Left ventricle myocardium superior (tissue), 1 donor: ENCODE measurements at regions not wholly inside any gene's neighbourhood (a gene's known extent, or its start where the extent isn't known, plus 50 kb on each side); places are given as distances from the start of the nearest gene placed in this dataset.

Source experiments
- ATAC-seq: fragments of 200-7000 bp; cut with Tn5 transposase; one replicate; pipeline ENCODE4 v1.9.1; 2020; ENCODE audit warnings: mild to moderate bottlenecking, moderate library complexity
- DNase-seq: peaks from one replicate; pipeline ENCODE4 v3.0.0-alpha.2; 2020
- intact Hi-C: fragments of 100-400 bp; cut with micrococcal nuclease; formaldehyde crosslinking; loops from one replicate; pipeline ENCODE4 v1.11.0; 2022
- donor health status: DM: no; HTN: yes; CAD: no; lungs with severe emphysema.

DNA sequence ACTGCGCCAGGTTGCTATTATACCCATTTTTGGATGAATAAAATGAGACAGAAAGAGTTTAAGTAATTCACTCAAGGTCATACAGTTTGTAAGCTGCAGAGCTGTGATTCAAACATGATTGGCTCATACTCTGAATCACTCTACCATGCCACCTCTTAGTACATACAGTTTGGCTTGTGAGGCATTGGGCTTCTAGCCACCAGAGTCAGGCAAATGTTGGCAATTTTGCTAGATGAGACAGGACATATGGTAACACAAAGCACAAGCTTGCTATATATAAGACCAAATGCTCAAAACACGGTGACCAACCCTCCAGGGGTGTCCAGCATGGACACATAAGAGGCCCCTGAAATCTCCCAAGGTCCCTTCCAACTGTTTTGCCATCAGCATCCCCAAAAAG is 236.0 kb upstream of the IRX5 start:
- intact Hi-C loops, result no loop called here
- ATAC-seq (no peak), DNase-seq (no peak)

DNA sequence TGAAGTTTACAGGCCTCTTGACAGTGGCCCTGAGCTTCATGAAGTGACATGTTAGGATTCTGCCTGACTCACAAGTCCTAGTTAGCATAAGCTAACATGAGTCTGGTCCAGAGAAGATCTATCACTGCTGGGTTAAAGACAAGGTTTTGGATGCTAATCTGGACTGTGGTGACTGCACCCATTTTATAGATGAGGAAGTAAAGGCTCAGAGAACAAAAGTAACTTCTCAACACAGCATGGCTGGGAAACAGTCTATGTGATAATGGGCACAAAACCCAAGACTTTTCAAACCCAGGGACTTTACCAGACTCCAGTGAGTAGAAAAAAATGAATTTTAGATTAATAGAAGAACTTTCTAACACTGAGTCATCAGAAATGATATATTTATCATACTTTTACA is 236.8 kb upstream of the IRX5 start:
- ATAC-seq, result no peak
- intact Hi-C loops, result no loop called here

DNA sequence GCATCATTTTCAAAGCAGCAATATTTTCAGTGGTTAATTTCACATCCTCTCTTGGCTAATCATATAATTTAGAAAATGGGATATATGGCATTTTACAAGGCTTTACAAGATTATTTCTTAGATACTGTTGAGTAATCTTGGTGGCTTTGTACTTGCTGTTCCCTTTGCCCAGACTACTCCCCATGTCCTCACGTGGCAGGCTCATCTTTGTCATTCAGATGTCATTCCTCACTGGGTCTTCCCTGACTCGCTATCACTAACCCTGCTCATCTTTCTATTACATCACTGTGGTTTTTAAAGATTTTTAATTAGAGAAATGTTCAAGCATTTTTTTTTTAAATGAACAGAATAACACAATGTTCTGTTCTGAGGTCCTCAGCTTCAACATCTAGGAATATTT is 240.0 kb upstream of the IRX5 start:
- intact Hi-C loops, result no loop called here
- DNase-seq (no peak), ATAC-seq (no peak)

More for the DNA sequence above, 236.8 kb upstream of the IRX5 start:
- no peak for DNase-seq

DNA sequence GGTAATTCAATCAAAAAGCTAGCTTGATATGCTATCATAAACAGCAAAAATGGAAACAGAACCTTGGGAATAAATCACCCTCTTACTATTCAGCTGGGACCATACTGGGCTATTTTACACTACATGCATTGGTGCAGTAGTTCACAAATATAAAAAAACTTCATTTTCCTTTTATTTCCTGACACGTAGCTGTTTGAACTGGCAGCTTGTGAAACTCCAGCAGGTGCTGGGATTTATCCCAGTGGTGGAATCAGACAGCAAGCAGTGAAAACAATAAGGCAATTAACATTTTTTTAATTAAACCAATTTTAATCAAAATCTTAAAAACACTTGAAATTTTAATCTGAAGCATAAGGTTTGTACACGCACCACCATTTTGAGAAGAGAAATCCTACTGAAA is 240.4 kb upstream of the IRX5 start:
- intact Hi-C loops, result no loop called here
- DNase-seq, result no peak
- no peak for ATAC-seq

DNA sequence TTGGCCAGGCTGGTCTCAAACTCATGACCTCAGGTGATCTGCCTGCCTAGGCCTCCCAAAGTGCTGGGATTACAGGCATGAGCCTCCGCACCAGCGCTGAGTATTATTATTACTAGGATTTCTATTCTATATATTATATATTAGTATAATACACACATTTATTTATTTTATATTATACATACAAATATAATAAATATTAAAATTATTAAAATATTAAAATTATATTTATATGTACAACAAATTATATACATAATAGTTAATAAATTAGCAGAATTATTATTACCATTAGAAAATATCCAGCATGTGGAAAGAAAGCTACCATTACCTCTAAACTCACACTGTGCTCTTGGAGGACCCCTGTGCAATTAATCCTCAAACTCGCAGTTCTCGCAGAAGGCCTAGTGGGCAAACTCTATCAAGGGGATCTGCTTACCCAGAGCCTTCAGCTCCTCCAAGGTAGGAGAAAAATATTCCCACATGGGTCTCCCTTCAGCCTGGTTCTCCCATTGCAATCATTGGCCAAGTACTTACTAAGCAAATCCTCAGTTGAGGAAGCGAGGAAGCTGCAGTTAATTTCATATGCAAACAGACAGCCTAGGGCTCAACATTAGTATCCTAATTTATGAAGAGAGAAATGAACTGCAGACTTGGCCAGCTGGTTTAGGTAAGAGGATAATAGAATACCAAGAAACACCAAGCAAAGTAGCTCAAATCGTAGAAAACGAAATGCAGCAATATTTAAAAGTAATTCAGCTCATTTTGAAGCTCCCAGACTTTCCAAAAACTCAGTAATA is 241.4 kb upstream of the IRX5 start:
- DNase-seq (no peak), ATAC-seq (no peak)
- intact Hi-C loops, result no loop called here

DNA sequence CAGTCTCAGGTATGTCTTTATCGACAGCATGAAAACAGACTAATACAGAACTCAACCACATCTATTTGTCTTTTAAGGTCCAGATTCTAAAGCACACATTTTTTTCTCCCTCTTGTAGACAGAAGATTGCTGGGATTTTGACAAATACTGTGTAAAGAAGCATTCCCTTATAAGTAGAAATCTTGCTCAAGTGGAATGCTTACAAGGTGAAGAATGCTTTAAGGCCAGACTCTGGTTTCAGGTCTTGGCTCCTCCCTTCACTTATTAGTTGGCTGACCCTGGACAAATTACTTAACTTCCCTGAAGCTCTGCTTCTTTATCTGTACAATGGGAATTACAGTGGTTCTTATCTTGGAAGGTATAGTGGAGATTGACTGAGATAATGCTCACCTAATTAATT is 242.3 kb upstream of the IRX5 start:
- intact Hi-C loops, result no loop called here
- ATAC-seq (no peak), DNase-seq (no peak)

DNA sequence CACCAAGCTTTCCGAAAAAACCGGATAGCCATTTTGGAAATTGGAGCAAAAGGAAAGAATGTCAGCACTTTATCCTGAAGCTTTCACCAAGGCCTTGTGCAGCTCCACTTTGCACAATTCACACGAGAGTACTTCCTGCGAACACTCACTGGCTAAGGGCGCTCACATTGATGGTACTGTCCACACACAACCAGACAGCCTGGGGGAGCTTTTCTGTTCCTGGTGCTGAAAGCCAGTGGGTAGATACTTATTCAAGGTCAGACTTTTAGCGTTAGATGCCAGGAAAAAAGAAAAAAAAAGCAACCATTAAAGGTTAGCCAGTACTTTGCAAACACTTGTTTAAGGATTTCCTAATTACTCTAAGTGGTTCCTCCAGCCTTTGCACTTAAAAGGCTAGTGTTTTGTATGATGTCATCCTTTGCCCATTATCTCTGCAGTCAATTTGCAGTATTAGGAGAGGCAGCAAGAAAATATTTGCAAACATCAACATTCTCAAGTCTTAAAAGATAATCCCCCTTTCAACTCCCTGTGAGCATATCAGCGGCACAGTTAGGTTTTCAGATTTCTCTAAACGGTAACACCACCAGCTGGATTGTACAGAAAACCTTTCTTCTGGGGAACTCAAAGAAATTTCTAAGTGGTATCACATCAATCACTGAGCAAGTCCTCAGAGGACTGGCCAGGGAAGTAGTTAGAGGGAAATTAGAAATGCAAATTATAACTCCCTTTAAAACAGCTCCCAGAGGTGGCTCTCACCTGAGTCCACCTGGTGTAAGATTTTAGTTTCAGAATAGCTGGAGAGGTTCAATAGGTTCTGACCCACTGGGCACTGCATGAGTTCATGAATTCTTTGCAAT is 243.4 kb upstream of the IRX5 start:
- DNase-seq (no peak), ATAC-seq (no peak)

DNA sequence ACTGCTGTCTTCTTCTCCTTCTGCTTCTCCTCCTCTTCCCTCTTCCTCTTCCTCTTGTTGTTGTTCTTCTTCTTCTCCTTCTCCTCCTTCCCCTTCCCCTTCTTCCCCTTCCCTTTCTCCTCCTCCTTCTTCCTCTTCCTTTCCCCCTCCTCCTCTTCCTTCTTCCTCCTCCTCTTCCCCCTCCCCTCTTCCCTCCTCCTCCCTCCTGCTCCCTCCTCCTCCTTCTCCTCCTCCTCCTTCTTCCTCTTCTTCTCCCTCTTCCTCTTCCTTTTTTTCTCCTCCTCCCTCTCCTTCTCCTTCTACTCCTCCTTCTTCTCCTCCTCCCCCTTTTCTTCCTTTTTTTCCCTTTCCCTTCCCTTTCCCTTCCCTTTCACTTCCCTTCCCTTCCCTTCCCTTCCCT is 245.0 kb upstream of the IRX5 start:
- intact Hi-C loops, result no loop called here
- ATAC-seq (no peak), DNase-seq (no peak)

More for the DNA sequence above, 243.4 kb upstream of the IRX5 start:
- intact Hi-C loops, result no loop called here

DNA sequence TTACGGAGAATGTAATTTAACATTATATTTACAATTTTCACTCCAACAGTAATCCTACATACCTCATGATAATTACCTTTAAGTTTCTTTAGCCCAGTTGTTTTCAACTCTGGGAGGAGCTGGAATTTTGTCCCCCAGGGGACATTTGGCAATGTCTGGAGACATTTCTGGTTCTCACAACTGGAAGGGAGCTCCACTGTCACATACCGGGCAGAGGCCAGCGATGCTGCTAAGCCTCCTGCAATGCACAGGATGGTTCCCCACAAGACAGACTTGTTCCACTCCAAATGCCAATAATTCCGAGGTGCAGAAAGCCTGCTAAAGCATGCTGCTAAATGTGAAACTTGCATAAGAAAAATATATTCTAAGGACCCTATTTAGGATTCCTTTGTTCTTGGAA is 251.1 kb upstream of the IRX5 start:
- ATAC-seq (no peak), DNase-seq (no peak)
- intact Hi-C loops, result no loop called here

DNA sequence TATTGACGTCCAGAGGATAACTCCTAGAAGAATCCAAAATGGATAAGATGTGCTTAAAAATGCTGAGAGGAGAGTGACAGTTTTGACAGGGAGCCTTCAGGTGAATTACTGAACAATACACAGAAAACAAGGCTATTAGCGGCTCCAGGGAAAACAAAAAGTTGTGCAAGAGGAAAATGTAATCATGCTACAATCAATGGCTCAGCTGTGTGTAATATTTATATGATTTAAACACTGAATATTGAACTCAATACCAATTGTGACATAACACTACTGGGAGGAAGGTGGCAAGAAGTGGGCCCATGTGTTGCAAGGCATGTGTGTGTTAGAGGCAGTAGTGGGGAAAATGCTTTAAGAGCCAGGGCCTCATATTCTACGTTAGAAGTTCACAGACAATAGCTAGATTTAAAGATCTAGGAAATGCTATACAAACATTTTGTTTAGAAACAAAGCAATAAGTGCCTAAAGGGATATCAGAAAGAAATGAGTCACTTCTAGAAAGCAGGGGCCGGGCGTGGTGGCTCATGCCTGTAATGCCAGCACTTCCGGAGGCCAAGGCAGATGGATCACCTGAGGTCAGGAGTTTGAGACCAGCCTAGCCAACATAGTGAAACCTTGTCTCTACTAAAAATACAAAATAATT is 253.2 kb upstream of the IRX5 start:
- DNase-seq (no peak), ATAC-seq (no peak)
- intact Hi-C loops, result no loop called here

DNA sequence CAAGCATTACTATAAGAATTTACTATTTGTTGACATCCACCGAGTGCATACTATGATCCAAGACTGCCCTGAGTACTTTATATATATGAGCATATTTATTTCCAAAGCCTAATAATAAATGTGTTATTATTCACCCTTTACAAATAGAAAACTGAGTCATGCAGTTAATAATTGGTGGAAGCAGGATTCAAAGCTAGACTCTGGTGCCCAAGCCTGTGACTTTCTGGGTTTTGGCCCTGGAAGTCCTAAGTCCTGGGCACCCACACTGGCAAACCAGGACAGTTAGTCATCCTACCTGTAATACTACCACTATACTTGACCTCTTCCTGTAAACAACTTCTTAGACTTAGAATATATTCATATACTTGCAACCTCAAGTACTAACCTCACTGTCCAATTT is 257.4 kb upstream of the IRX5 start:
- DNase-seq (no peak), ATAC-seq (no peak)
- intact Hi-C loops, result no loop called here

DNA sequence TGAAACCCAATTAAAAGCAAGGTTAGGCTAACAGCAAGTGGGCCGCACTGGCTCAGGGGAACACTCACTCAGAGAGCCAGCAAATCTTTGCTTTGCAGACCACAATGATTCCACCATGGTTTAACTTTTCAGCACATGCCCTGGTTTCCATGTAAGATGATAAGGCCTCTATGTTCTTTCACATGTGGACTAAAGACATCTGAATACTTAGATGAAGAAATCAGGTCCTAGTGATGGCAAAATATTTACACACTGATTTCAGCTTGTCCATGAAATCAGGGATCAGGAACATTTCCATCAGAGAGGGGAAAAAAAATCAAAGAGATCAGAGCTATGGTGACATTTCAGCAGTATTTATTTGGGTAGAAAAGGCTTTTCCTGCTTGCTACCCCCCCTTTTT is 258.2 kb upstream of the IRX5 start:
- intact Hi-C loops, result no loop called here
- ATAC-seq, result no peak
- DNase-seq, result no peak

DNA sequence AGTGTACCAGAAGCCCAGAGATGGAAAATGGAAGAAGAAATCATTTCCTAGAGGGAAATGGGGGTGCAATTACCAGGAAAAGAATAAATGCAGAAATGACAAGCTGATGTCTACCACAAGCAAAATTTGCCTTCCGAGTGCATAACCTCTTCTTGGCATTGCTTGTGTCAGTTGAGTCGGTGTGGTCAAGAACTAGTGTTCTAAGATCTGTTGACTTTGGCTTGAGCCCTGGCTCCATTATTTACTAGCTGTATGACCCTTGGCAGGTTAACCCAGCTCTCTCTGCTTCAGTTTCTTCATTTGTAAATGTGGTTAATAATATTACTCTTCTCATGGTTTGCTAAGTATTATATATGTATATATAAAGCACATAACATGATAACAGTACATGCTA is 273.0 kb upstream of the IRX5 start:
- DNase-seq, result no peak
- no peak for ATAC-seq
- intact Hi-C loops, result no loop called here

DNA sequence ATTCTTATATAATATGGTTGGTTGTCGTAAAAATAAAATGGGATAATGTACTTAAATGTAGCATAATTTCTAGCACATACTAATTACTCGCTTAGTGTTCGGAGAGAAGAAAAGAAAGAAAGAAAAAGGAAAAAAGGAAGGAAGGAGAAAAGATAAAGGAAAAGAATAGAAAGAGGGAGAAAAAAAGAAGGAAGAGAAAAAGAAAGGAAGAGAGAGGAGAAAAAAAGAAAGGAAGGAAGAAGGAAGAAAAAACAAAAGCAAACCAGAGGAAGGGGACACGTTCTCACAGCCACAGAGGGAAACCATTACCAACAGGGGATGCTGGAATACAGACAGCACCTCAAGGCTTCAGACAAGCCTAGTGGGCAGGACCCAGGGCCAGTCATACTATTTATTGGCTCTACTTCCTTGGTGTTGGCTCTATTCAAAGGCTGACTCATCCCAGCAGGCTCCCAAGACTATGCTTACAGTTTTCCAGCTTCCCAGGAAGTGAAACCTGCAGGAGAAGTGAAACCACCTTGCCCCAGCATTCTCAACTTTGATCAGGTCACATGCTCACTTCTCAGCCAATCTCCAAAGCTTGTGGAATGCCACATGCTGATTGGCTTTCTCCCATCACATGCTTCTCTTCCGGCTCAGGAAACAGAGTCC is 273.5 kb upstream of the IRX5 start:
- intact Hi-C loops, result no loop called here
- DNase-seq, result no peak
- ATAC-seq, result peak; percentile 77

DNA sequence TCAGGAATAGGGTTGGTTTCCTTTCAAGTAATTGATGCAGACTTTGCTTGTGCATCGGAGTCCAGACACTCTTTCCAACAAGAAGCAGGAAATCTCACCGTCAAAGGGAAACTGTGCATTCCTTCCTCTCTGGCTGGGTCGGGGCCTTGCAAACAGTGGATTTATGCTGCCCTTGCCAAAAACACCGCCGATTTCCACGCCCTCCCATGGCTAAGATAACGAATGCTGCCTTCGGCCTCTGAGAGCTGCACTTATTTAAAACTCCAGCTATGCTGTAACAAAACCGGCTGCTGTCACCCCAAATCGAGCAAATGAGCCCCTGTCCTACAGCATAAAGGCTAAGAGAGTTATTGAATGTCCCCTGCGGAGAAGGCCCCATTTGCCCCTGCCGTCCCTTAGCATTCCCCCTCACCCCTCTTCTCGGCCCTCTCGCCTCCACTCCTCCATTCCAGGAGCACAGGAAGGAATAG is 275.5 kb upstream of the IRX5 start:
- intact Hi-C loops, result no loop called here
- peak; percentile 34 for DNase-seq
- peak; percentile 82 for ATAC-seq

DNA sequence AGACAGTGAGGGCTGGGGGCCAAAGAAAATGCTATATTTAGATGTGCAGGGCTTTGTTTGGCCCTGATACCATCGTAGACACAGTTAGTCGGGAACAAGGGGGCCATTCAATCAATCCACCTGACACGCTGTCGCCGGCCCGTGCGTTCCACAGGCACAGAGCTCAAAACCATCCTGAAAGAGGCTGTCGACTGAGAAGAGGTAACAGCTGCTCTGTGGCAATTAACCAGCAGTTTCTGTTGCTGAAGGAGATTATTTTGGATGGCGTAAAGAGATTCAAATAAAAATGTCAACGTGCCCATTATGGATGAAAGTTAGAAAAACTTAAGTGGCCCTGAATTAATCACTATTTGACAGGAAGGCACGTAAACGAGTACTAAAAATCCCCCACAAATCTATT is 276.2 kb upstream of the IRX5 start:
- intact Hi-C loops, result no loop called here
- ATAC-seq, result peak; percentile 55

DNA sequence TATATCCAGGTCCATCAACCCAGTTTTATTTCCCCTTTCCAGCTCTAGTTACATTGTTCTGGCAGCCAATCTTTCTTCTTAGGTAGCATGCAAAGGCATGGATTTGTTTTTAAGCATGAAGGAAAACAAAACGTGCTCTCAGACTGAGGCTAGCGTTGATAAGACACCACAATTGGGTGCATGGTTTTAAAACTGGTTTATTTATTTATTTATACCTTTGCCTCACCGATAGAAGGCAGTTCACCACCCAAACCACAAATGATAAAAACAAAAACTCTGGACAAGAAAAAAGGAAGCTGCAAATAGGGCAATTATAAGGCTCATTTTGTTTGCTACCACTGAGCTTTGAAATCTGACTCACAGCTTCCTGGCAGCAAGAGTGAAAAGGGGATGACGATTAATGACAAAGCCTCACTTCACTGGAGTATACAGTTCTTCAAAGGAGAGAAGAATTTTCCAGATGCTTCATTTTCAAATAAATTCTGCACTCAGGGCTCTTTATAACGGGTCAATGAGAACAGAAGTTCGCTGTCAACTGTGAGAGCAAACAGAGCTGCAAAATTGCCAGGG is 278.4 kb upstream of the IRX5 start:
- DNase-seq (no peak), ATAC-seq (no peak)
- intact Hi-C loops, result no loop called here

More for the DNA sequence above, 276.2 kb upstream of the IRX5 start:
- no peak for DNase-seq

DNA sequence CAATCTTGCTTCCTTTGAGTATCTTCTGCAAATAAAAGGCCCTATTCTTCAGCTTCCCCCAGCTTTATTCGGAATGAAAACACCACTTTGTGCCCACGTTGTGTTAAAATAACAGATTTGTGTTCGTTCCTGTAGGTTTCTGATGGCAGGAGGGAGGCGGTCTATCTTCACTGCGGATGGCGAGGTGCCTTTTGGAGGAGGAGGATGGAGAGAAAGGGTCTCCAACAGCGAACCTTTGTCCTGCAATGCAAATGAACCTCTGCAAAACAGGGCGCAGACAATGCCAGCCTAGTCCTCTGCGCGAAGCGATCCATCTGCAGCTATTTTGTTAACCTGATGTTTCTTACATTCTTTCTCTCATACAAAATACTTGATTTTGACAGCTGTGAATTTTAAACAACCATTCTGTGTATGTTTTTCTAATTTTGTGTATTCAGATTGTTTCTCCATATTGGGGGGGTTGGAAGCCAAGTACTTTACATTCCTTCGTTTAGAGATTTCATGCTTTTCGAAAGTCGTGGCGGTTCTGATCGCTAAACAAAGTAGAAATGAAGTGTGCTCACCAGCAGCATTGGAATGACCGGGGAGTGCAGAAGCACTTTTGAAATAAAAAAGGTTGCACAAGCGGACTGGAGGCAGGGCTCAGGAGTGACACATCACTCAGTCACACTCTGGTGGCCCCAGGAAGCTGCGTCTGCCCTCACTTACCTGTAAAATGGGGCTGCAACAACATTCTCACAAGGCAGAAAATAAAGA is 279.0 kb upstream of the IRX5 start:
- intact Hi-C loops, result no loop called here
- no peak for ATAC-seq
- DNase-seq, result no peak

DNA sequence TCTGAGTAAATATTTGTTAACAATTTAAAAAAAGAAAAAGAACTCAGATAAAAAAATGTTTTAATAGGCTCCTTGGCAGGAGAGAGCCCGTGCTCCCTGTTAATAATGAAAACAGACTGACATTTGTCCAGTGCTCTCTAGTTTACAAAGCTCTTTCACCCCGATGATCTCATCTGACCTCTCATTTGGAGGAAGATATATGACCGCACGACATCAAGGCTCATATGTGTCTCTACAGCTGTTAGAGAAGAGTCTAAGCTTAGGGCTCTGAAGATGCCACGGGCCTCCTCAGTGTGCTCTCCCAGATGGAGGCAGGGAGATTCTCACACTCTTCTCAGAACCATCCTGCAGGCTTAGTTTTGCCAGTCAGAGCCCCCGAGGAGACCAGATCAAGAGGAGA is 280.8 kb upstream of the IRX5 start:
- no peak for ATAC-seq

More for the DNA sequence above, 280.8 kb upstream of the IRX5 start:
- intact Hi-C loops, result no loop called here
- no peak for DNase-seq
